ENCODE measurements at regions not wholly inside any gene's neighbourhood (a gene's known extent, or its start where the extent isn't known, plus 50 kb on each side); places are given as distances from the start of the nearest gene placed in this dataset.
"Not testable (repeated sequence)": the region's sequence is repeated elsewhere in the genome, so short reads cannot be mapped to it uniquely, and the experiment has no call there.

DNA sequence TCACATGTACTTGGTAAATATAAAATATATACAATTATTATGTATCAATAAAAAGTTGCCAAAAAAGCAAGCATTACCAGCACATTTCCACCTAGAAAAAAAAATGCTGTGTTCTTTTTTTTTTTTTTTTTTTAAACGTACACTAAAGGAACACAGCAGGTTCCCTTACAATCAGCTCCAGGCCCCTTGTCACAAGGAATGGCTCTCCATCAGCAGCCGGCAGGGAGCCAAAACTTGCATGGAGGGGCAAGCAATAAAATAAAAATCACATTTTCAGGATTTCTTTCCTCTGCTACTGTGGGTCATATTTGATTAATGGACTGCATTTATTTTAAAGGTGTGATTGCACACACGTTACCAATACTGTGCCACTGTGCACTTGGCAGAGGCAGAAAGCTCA lies 460.3 kb downstream of the GPAT3 start:
- CTCF ChIA-PET, result no interaction called here
- H3K27me3 Mint-ChIP-seq, result no peaks in the 10 kb centered on the region
- no peak for DNase-seq

DNA sequence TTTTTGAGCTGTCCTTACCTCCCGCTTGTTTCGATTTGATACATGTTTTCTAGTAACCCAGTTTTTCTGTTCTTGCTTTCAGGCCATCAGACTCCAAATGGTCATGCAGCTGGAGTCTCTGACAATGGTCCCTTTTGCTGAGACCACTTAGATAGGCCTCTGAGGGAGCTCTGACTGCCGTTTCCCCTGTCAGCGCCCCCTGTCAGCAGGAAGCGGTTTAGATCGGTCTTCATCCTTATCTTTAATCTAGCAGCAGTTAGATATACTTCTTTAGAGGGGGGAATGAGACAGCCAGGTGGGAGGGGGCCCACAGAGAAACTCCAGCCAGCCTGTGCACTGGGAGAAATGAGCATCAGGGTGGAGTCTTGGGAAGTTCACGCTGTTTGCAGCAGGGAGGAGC lies 457.9 kb downstream of the GPAT3 start:
- Mint-ChIP-seq H3K27me3 (no peaks in the 10 kb centered on the region), H3K4me1 (no peaks in the 10 kb centered on the region), H3K27ac (no peak overlapping the region), H3K36me3 (no peaks in the 10 kb centered on the region), H3K4me3 (no peak overlapping the region), H3K9me3 (ENCODE audit: low read depth) (no peaks in the 10 kb centered on the region)
- CTCF ChIA-PET, result no interaction called here
- ATAC-seq, result no peak
- no peak for DNase-seq

More for the DNA sequence above, 460.3 kb downstream of the GPAT3 start:
- Mint-ChIP-seq H3K4me3 (no peak overlapping the region), H3K36me3 (no peaks in the 10 kb centered on the region), H3K9me3 (ENCODE audit: low read depth) (no peaks in the 10 kb centered on the region), H3K27ac (no peak overlapping the region), H3K4me1 (no peaks in the 10 kb centered on the region)
- no peak for ATAC-seq

DNA sequence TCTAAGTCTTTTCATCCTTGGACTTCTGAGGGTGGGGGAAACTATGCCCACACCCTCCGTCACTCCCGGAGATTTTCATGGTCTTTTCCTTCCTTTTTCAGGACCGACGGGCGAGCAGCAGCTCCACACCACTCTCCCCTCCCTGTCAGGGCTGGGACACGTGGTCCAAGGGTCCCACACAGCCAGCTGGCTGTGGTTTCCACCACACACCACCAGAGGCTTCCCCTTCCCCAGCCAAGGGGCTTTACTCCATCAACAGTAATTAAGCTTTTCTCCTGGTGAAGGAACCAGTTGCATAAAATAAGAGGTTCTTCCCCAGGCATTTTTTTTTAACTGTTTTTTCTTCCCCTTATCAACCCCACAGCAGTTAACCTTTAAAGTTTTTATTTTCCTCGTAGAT lies 453.9 kb downstream of the GPAT3 start:
- Mint-ChIP-seq H3K9me3 (ENCODE audit: low read depth) (peaks cover 3% of the 10 kb centered on the region), H3K27me3 (no peaks in the 10 kb centered on the region), H3K4me1 (no peaks in the 10 kb centered on the region), H3K36me3 (no peaks in the 10 kb centered on the region), H3K27ac (no peak overlapping the region), H3K4me3 (no peak overlapping the region)
- CTCF ChIA-PET, result no interaction called here
- ATAC-seq (no peak), DNase-seq (no peak)

DNA sequence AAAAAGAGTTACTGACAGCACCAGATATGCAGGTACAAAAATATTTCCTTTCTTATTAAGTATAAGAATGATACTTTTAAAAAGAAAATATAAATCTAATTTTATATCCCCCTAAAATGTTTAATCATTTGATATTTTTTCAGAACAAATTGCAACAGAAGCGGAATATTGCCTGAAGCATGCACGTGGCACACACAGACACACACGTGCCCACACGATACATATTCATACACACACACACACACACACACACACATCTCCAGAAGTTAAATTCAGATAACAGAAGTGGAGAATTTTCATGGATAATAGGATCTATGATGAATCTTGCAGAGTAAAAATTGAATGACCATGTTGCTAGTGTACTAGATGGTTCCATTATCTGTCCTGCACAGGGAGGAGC lies 445.2 kb downstream of the GPAT3 start:
- no peaks in the 10 kb centered on the region for H3K27me3 Mint-ChIP-seq
- H3K27ac Mint-ChIP-seq, result no peak overlapping the region
- H3K4me3 Mint-ChIP-seq, result no peak overlapping the region
- H3K36me3 Mint-ChIP-seq, result no peaks in the 10 kb centered on the region
- H3K4me1 Mint-ChIP-seq, result no peaks in the 10 kb centered on the region
- ATAC-seq (no peak), DNase-seq (no peak)
- CTCF ChIA-PET, result no interaction called here
- H3K9me3 Mint-ChIP-seq (ENCODE audit: low read depth), result no peaks in the 10 kb centered on the region

DNA sequence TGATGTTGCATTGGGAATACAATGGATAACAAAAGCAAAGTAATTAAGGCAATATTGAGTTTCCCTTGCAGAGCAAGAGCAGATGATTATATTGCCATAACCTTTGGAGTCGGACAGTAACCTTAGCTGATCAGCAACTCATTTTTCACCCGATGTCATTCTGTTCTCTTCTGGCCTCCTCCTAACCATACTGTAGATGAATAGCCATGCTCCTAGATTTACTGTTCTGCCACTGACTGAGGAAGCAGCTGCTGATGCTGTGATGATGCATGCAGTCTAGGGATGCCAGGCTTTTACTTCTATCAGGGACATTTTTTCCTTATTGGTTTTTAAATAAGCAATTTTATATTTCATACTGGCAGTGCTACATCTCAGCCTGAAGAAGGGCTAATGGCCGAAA lies 443.9 kb downstream of the GPAT3 start:
- no peak for ATAC-seq
- Mint-ChIP-seq H3K36me3 (no peaks in the 10 kb centered on the region), H3K4me3 (no peak overlapping the region)

DNA sequence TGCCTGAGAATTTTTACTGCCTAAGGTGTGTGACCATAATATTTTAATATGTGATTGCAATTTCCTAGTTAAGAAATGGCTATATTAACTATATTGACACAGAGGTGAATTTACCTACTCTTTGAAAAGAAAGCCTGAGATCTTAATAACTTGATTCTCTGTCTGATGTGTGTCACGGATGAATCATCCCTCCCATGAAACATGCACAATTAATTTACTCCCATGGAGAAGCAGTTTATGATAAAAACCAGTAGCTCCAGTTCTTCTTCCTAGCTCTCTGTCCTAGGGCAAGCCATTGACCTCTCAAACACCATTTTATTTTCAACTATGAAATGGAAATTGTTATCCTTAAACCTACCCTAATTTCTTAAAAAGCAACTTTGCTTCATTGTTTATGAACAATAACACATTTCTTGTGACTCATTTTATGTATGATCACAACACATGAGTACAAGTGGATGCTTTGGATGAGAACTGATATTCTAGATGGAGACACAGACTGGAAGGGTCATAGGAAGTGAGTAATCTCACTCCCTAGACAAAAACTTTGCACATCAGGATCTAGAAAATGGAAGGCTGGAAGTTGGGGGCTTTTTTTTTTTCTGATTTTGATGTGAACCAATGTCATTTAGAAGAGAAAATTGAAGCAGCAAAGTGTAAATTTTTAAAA lies 438.3 kb downstream of the GPAT3 start:
- Mint-ChIP-seq H3K4me1 (no peaks in the 10 kb centered on the region), H3K36me3 (no peaks in the 10 kb centered on the region), H3K4me3 (no peak overlapping the region), H3K27me3 (no peaks in the 10 kb centered on the region), H3K27ac (no peak overlapping the region), H3K9me3 (ENCODE audit: low read depth) (no peaks in the 10 kb centered on the region)
- DNase-seq, result no peak
- no peak for ATAC-seq
- CTCF ChIA-PET, result no interaction called here

More for the DNA sequence above, 443.9 kb downstream of the GPAT3 start:
- no peaks in the 10 kb centered on the region for H3K27me3 Mint-ChIP-seq
- H3K27ac Mint-ChIP-seq, result no peak overlapping the region
- CTCF ChIA-PET, result no interaction called here
- no peak for DNase-seq
- H3K4me1 Mint-ChIP-seq, result no peaks in the 10 kb centered on the region
- H3K9me3 Mint-ChIP-seq (ENCODE audit: low read depth), result no peaks in the 10 kb centered on the region

DNA sequence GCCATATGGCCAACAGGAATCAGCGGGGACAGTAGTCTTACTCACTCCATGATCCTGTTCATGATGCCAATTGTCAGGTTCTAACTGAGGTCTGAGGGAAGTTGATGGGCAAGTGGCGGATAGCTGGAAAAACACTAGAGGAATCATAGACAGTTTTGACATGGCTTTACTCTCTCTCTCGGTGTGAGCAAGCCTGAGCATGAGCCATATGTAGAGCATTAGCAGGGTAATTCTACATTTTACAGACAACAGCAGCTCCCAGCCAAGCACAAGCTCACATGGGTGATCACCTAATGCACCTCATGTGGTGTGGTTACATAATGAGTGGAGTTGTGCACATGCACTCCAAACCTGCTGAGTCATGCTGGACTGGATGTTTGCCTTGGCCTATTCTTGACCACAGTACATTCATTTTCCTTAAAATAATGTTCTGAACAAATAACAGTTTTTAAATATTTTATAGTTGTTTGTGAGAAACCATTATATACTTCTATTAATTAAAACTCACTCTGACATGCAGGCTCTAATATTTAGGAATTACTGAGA lies 429.2 kb downstream of the GPAT3 start:
- H3K36me3 Mint-ChIP-seq, result no peaks in the 10 kb centered on the region
- H3K4me3 Mint-ChIP-seq, result no peak overlapping the region
- no peaks in the 10 kb centered on the region for H3K4me1 Mint-ChIP-seq
- DNase-seq (no peak), ATAC-seq (no peak)
- CTCF ChIA-PET, result no interaction called here
- H3K27me3 Mint-ChIP-seq, result no peaks in the 10 kb centered on the region
- H3K9me3 Mint-ChIP-seq (ENCODE audit: low read depth), result peaks cover 6% of the 10 kb centered on the region
- H3K27ac Mint-ChIP-seq, result no peak overlapping the region

DNA sequence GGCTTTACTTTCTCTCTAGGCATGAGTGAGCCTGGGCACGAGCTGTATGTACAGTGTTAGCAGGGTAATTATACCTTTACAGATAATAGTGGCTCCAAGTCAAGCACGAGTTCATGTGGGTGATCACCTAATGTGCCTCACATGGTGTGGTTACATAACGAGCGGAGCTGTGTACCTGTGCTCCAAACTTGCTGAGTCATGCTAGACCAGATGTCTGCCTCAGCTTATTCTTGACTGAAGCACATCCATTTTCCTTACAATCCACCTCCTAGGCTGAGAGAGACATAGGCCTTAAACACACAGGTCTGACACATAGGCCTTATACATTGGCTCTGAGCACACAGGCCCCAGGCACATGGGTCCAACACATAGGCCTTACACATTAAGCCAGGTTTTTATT lies 426.6 kb downstream of the GPAT3 start:
- Mint-ChIP-seq H3K9me3 (ENCODE audit: low read depth) (peaks cover 6% of the 10 kb centered on the region), H3K36me3 (no peaks in the 10 kb centered on the region), H3K4me3 (no peak overlapping the region), H3K4me1 (no peaks in the 10 kb centered on the region), H3K27me3 (no peaks in the 10 kb centered on the region), H3K27ac (no peak overlapping the region)
- CTCF ChIA-PET, result no interaction called here
- DNase-seq, result no peak
- ATAC-seq, result no peak

DNA sequence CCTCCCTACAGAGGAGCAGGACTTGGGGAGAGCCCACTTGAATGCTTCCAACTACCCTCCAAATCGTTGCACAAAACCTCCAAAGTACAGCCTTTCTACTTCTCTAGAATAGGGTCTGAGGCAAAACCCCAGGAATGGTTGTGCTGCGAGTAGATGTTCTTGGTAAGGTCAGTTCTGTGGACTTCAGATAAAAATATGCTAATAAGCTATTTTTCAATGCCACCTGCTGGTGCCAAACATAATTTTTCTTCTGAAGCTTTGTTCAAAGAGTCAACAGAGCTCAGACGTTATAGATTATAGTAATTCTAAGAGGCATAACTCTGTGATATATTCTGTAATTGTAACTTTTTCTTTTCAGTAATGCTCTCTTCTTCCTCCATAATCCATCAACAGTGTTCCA lies 425.7 kb downstream of the GPAT3 start:
- ATAC-seq, result no peak
- DNase-seq, result no peak
- Mint-ChIP-seq H3K4me3 (no peak overlapping the region), H3K36me3 (no peaks in the 10 kb centered on the region), H3K4me1 (no peaks in the 10 kb centered on the region), H3K9me3 (ENCODE audit: low read depth) (peaks cover 6% of the 10 kb centered on the region), H3K27me3 (no peaks in the 10 kb centered on the region), H3K27ac (no peak overlapping the region)
- CTCF ChIA-PET, result no interaction called here

DNA sequence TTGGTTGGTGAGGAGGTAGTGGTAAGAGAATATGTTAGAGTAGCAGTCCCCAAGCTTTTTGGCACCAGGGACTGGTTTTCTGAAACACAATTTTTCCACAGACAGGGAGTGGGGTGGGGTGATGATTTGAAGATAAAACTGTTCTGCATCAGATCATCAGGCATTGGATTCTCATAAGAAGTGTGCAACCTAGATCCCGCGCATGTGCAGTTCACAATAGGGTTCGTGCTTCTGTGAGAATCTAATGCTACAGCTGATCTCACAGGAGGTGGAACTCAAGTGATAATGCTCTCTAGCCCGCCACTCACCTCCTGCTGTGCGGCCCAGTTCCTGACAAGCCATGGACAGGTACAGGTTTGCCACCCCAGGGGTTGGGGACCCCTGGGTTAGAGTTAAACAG lies 423.3 kb downstream of the GPAT3 start:
- H3K36me3 Mint-ChIP-seq, result no peaks in the 10 kb centered on the region
- no peak overlapping the region for H3K27ac Mint-ChIP-seq
- no peak overlapping the region for H3K4me3 Mint-ChIP-seq
- H3K4me1 Mint-ChIP-seq, result no peaks in the 10 kb centered on the region
- CTCF ChIA-PET, result no interaction called here
- ATAC-seq, result no peak
- no peaks in the 10 kb centered on the region for H3K27me3 Mint-ChIP-seq
- H3K9me3 Mint-ChIP-seq (ENCODE audit: low read depth), result peaks cover 2% of the 10 kb centered on the region
- DNase-seq, result no peak

DNA sequence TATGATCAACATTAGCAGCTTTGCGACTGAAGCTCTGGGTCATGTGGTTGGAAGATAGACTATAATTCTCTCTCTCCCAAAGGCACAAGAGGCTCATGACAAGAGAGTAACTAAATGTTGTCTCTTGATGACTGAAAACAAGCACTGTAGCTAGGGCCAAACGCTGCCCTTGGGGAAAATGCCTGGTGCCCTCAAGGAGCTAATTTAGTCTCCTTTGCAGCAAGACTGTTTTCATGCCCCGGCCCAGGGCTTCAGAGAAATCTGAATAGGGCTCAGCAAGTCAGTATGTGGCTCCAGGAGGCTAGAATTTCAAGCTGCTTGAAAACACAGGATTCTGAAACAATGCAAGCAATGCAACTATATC lies 411.9 kb downstream of the GPAT3 start:
- no peak overlapping the region for H3K4me3 Mint-ChIP-seq
- ATAC-seq (no peak), DNase-seq (no peak)
- CTCF ChIA-PET, result no interaction called here
- no peaks in the 10 kb centered on the region for H3K36me3 Mint-ChIP-seq
- H3K27ac Mint-ChIP-seq, result no peak overlapping the region
- no peaks in the 10 kb centered on the region for H3K27me3 Mint-ChIP-seq
- no peaks in the 10 kb centered on the region for H3K9me3 Mint-ChIP-seq (ENCODE audit: low read depth)
- H3K4me1 Mint-ChIP-seq, result no peaks in the 10 kb centered on the region

DNA sequence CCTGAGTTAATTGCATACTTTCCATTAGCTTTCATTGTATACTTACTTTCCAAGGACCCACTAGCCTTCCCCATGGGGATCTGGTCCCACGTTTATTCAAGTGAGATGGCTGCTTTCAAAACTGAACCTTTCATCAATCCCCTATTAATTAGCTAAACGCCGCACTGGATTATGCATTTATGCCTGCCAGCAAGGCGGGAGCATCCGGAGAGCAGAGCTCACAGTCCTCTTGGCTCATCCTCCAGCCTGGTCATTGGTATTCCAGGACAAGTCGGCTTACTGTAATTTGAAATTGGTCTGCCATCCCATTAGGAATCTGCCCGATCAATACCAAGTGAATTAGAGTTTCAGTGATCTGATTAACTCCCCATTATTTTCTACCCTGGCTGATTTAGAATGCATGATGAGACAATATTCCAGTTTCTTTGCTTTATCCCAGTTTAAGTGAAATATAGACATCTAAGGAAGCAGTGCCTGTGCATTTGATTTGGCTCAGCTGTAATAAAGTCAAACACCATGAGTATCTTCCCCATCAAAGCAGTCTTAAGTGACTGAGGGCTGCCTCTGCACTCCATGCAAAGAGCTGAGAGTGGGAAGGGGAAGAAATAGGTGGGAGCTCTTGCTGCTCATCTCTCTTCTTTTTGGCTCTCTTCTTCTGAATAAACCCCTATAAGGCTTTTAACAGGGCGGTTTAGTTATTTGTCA lies 411.4 kb downstream of the GPAT3 start:
- CTCF ChIA-PET, result no interaction called here
- no peak for DNase-seq
- H3K27ac Mint-ChIP-seq, result no peak overlapping the region
- no peaks in the 10 kb centered on the region for H3K36me3 Mint-ChIP-seq
- no peak for ATAC-seq
- H3K4me1 Mint-ChIP-seq, result no peaks in the 10 kb centered on the region
- H3K9me3 Mint-ChIP-seq (ENCODE audit: low read depth), result no peaks in the 10 kb centered on the region
- H3K4me3 Mint-ChIP-seq, result no peak overlapping the region
- no peaks in the 10 kb centered on the region for H3K27me3 Mint-ChIP-seq

DNA sequence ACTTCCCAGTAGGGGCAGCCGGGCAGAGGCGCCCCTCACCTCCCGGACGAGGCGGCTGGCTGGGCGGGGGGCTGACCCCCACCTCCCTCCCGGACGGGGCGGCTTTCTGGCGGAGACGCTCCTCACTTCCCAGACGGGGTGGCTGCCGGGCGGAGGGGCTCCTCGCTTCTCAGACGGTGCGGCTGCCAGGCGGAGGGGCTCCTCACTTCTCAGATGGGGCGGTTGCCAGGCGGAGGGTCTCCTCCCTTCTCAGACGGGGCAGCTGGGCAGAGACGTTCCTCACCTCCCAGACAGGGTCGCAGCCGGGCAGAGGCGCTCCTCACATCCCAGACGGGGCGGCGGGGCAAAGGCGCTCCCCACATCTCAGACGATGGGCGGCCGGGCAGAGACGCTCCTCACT lies 407.8 kb downstream of the GPAT3 start:
- ATAC-seq; DNase-seq; H3K4me3 Mint-ChIP-seq; H3K36me3 Mint-ChIP-seq; H3K9me3 Mint-ChIP-seq (ENCODE audit: low read depth); H3K27ac Mint-ChIP-seq; CTCF ChIA-PET; H3K4me1 Mint-ChIP-seq; H3K27me3 Mint-ChIP-seq: not testable (repeated sequence)

DNA sequence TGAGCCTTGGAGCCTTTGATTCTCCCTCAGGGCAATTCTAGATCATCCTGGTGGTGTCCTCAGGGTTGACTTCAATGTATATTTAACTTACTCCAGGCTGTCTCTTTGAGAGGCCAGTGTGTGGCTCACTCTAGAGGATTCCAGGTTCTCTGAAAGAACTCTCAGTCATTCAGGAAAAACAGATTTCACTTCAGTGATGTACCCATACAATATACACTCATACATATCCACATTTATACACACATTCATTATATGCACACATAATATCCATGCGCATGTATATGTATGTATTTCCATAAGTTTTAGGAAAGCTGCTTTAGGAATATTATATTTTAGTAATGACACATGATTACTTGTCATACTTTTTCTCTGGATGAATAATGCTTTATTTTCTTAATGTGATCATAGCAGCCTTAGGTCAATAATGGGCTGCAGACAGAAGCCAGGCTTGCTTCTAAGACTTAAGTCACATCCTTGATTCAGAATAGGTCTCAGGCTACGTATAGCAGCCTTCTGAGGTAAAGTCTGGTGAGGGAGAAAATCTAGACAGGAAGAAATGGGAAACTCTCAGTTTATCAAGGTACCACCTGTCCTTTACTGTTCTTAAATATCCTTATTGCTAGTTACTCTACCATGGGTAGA lies 397.0 kb downstream of the GPAT3 start:
- no peak for ATAC-seq
- CTCF ChIA-PET, result no interaction called here
- H3K4me1 Mint-ChIP-seq, result no peaks in the 10 kb centered on the region
- H3K9me3 Mint-ChIP-seq (ENCODE audit: low read depth), result no peaks in the 10 kb centered on the region
- H3K36me3 Mint-ChIP-seq, result no peaks in the 10 kb centered on the region
- no peaks in the 10 kb centered on the region for H3K27me3 Mint-ChIP-seq
- no peak overlapping the region for H3K4me3 Mint-ChIP-seq
- no peak for DNase-seq
- H3K27ac Mint-ChIP-seq, result no peak overlapping the region

Data from activated CD8-positive, alpha-beta memory T cell treated with anti-CD3 and anti-CD28 coated beads, Interleukin-2, amount 10 ng/mL, durations not matched to agents 7 days and 5 days (primary cell).